ENCODE measurements at regions not wholly inside any gene's neighbourhood (a gene's known extent, or its start where the extent isn't known, plus 50 kb on each side); places are given as distances from the start of the nearest gene placed in this dataset.

DNA sequence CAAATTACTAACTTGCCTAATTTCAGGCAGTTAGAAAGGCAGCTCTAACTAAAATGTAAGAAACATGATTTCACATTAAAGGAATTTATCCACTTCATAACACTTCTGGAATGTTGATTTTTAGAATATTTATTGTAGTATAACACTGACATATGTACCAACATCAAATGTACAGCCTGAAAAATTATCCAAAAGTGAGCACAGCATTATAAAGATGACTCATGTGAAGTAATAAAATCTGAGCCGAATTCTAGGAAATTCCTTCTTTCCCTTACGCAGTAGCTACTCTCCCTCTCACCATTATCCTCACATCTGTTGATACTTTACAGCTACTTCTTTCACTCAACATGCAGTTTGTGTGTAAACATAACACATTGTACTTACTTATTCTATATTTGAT, 610.6 kb downstream of the ZWINT start:
- TF ChIP-seq, protein P1, sequence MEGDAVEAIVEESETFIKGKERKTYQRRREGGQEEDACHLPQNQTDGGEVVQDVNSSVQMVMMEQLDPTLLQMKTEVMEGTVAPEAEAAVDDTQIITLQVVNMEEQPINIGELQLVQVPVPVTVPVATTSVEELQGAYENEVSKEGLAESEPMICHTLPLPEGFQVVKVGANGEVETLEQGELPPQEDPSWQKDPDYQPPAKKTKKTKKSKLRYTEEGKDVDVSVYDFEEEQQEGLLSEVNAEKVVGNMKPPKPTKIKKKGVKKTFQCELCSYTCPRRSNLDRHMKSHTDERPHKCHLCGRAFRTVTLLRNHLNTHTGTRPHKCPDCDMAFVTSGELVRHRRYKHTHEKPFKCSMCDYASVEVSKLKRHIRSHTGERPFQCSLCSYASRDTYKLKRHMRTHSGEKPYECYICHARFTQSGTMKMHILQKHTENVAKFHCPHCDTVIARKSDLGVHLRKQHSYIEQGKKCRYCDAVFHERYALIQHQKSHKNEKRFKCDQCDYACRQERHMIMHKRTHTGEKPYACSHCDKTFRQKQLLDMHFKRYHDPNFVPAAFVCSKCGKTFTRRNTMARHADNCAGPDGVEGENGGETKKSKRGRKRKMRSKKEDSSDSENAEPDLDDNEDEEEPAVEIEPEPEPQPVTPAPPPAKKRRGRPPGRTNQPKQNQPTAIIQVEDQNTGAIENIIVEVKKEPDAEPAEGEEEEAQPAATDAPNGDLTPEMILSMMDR (IDR thresholded peaks at IDR 0.05; ENCODE audit: borderline replicate concordance, extremely low read depth, low read length, poor library complexity, severe bottlenecking) = no peak
- no peak for TF ChIP-seq EZH2 (IDR thresholded peaks at IDR 0.05; ENCODE audit: borderline replicate concordance, low read depth, low read length, severe bottlenecking)

Measured in DND-41 (cell line).